GM06990 (cell line): ENCODE measurements at regions not wholly inside any gene's neighbourhood (a gene's known extent, or its start where the extent isn't known, plus 50 kb on each side); places are given as distances from the start of the nearest gene placed in this dataset.

ENCODE experiments used
- DNase-seq: peaks from one replicate; pipeline ENCODE4 v3.0.0-alpha.2; 2011; ENCODE audit not compliant: insufficient read length; ENCODE audit errors: extremely low read depth
- H3K27me3 ChIP-seq: replicated peaks from 2 replicates; pipeline ENCODE4 v1.6.0; 2011; ENCODE audit warnings: low read length; ENCODE audit not compliant: control insufficient read depth, insufficient read depth
- H3K36me3 ChIP-seq: 2 replicates; pipeline ENCODE4 v1.5.1; 2011; ENCODE audit warnings: low read length; ENCODE audit not compliant: control insufficient read depth, insufficient read depth
- H3K4me3 ChIP-seq: replicated peaks from 2 replicates; pipeline ENCODE4 v1.5.1; 2011; ENCODE audit warnings: low read depth, mild to moderate bottlenecking, control low read depth, low read length
- TF ChIP-seq, protein P1 (sequence below): IDR thresholded peaks from 2 replicates; pipeline ENCODE4 v1.5.1; 2011; ENCODE audit warnings: low read length, control low read depth, mild to moderate bottlenecking, inconsistent platforms; ENCODE audit not compliant: insufficient read depth, poor library complexity, severe bottlenecking

- H3K36me3 ChIP-seq = no peaks in the 10 kb centered on the region
- no peak overlapping the region for H3K4me3 ChIP-seq
- no peak for DNase-seq
- H3K27me3 ChIP-seq = no peaks in the 10 kb centered on the region; the same call in 1 of the 2 replicates
- TF ChIP-seq, protein P1, sequence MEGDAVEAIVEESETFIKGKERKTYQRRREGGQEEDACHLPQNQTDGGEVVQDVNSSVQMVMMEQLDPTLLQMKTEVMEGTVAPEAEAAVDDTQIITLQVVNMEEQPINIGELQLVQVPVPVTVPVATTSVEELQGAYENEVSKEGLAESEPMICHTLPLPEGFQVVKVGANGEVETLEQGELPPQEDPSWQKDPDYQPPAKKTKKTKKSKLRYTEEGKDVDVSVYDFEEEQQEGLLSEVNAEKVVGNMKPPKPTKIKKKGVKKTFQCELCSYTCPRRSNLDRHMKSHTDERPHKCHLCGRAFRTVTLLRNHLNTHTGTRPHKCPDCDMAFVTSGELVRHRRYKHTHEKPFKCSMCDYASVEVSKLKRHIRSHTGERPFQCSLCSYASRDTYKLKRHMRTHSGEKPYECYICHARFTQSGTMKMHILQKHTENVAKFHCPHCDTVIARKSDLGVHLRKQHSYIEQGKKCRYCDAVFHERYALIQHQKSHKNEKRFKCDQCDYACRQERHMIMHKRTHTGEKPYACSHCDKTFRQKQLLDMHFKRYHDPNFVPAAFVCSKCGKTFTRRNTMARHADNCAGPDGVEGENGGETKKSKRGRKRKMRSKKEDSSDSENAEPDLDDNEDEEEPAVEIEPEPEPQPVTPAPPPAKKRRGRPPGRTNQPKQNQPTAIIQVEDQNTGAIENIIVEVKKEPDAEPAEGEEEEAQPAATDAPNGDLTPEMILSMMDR = no peak
Observed at GRCh38 chr9:1416261-1416660, 366.1 kb downstream of the DMRT2 start.

DNA sequence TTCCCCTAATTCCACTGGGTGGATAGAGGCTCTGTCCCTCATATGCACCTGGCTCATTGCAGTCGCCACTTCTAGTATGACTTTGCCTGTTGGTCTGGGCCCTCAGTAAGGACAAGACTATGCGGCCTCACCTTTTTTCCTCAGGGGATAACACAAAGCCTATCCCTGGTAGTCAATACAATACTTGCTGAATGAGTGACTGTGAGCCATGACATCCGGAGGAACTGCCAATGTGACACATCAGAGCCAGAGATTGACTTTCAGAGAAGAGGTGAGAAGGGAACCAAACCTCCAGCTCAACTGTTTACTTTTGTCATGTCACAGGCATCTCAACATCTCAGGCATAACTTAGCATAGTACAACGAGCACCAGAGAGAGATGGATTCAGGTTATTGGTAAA lies 371.3 kb downstream of the DMRT2 start:
- Histone ChIP-seq H3K4me3 (no peak overlapping the region), H3K36me3 (no peaks in the 10 kb centered on the region), H3K27me3 (no peaks in the 10 kb centered on the region)
- TF ChIP-seq, protein P1 = no peak
- DNase-seq = no peak

- TF ChIP-seq, protein P1 = no peak
- H3K36me3 ChIP-seq = no peaks in the 10 kb centered on the region
- no peaks in the 10 kb centered on the region for H3K27me3 ChIP-seq
- no peak overlapping the region for H3K4me3 ChIP-seq
- no peak for DNase-seq
Observed at GRCh38 chr9:1427875-1428274, 377.7 kb downstream of the DMRT2 start.

DNA sequence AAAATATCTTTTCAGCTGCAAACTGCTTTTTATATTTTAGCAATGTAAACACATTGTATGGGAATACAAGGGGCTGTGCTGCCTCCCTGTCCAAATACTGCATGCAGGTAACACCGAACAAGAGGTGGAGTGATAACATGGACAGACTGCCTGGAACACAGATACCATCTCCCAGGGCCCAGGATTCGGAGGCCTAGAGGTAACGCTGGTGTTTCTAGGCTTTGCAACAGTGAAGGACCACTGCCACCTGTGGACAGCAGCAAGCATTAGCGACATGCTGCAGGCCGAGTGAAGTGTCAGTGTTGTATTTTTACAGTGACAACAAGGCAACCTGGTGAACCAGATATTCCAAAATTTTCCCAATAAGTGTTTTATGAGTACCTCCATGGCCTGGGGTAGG lies 379.1 kb downstream of the DMRT2 start:
- no peak for DNase-seq
- TF ChIP-seq, protein P1 = peak; percentile 33
- Histone ChIP-seq H3K4me3 (no peak overlapping the region), H3K36me3 (no peaks in the 10 kb centered on the region), H3K27me3 (no peaks in the 10 kb centered on the region)

GRCh38 chr9:1431461-1431860 lies 381.3 kb downstream of the DMRT2 start:
- no peak for DNase-seq
- Histone ChIP-seq H3K4me3 (no peak overlapping the region), H3K27me3 (no peaks in the 10 kb centered on the region), H3K36me3 (no peaks in the 10 kb centered on the region)
- TF ChIP-seq, protein P1 = no peak

- TF ChIP-seq, protein P1 = no peak
- Histone ChIP-seq H3K27me3 (no peaks in the 10 kb centered on the region; the same call in 1 of the 2 replicates), H3K4me3 (no peak overlapping the region), H3K36me3 (no peaks in the 10 kb centered on the region)
- DNase-seq = no peak
Observed at GRCh38 chr9:1434052-1434767, 384.1 kb downstream of the DMRT2 start.
